ENCODE measurements at regions not wholly inside any gene's neighbourhood (a gene's known extent, or its start where the extent isn't known, plus 50 kb on each side); places are given as distances from the start of the nearest gene placed in this dataset.

DNA sequence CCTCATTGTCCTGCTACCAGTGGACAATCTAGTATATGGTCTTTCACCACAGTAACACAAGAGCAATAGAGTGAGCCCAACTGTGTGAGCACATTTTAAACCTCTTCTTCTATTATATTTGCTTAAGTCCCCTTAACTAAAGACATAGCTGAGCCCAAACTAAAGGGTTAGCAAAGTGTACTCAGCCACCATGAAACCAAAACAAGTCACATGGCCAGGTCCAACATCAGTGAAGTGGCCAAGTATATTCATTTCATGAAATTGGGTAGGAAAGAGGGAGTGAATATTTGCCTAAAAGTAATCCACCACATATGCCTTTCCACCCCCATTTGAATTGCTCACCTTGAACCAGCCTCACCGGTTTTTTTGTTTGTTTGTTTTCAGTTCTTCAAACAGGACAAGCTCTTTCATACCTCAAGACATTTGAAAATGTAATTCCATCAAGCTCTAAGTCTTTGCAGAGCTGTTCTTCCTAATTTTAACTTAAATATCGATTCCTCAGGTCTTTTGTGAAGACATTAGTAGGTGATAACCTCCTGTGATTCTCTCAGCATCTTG lies 327.0 kb upstream of the SEMA6D start:
- no peak overlapping the region for H2AFZ ChIP-seq (ENCODE audit: low read length)
- no peak overlapping the region for H3K9ac ChIP-seq (ENCODE audit: low read length)
- no peaks in the 10 kb centered on the region for H3K4me1 ChIP-seq (ENCODE audit: insufficient read depth, low read length, severe bottlenecking)
- TF ChIP-seq EZH2 (IDR thresholded peaks at IDR 0.05; ENCODE audit: borderline replicate concordance, low read length): no peak
- TF ChIP-seq, protein P1, sequence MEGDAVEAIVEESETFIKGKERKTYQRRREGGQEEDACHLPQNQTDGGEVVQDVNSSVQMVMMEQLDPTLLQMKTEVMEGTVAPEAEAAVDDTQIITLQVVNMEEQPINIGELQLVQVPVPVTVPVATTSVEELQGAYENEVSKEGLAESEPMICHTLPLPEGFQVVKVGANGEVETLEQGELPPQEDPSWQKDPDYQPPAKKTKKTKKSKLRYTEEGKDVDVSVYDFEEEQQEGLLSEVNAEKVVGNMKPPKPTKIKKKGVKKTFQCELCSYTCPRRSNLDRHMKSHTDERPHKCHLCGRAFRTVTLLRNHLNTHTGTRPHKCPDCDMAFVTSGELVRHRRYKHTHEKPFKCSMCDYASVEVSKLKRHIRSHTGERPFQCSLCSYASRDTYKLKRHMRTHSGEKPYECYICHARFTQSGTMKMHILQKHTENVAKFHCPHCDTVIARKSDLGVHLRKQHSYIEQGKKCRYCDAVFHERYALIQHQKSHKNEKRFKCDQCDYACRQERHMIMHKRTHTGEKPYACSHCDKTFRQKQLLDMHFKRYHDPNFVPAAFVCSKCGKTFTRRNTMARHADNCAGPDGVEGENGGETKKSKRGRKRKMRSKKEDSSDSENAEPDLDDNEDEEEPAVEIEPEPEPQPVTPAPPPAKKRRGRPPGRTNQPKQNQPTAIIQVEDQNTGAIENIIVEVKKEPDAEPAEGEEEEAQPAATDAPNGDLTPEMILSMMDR (IDR thresholded peaks at IDR 0.05; ENCODE audit: low read length): no peak
- no peak overlapping the region for H3K4me2 ChIP-seq (ENCODE audit: low read length)
- no peak overlapping the region for H3K27ac ChIP-seq (ENCODE audit: low read depth, low read length, poor library complexity, severe bottlenecking)
- H3K9me3 ChIP-seq (ENCODE audit: low read length): no peaks in the 10 kb centered on the region
- H3K79me2 ChIP-seq (ENCODE audit: insufficient read depth, low read length): no peaks in the 10 kb centered on the region
- no peaks in the 10 kb centered on the region for H3K36me3 ChIP-seq (ENCODE audit: insufficient read depth, low read length)
- no peak overlapping the region for H3K4me3 ChIP-seq (ENCODE audit: low read depth, low read length, poor library complexity, severe bottlenecking)
- no peaks in the 10 kb centered on the region for H3F3A ChIP-seq (ENCODE audit: insufficient read depth, low read length)
- H4K20me1 ChIP-seq (ENCODE audit: insufficient read depth, low read length): no peaks in the 10 kb centered on the region
- no peaks in the 10 kb centered on the region for H3K27me3 ChIP-seq (ENCODE audit: insufficient read depth, low read length)
- no peaks in the 10 kb centered on the region for H3K9me2 ChIP-seq (ENCODE audit: low read depth, low read length)

DNA sequence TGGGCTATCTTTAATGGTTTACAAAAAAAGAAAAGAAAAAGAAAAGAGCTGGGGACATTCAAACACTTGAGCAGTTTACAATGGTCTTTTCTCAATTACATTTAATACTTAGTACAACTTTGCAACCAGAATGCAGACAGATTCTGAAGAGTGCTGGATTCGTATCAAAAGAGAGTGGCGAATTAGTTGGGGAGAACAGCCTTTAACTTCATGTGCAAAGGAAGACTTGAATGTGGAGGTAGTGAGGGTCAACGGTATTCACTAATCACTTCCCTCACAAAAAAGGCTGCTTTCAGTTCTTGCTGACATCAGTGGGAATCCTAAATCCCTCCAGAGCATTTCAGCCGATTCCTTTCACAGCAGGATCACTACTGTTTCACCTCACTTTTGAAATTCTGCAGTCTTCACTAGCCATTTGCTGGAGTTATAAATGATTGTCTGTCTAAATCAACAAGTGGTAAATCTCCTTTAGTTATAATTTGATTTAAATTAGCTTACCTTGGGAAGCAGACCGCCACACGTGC lies 323.0 kb upstream of the SEMA6D start:
- H3K4me1 ChIP-seq (ENCODE audit: insufficient read depth, low read length, severe bottlenecking): no peaks in the 10 kb centered on the region
- no peak overlapping the region for H2AFZ ChIP-seq (ENCODE audit: low read length)
- no peak overlapping the region for H3K27ac ChIP-seq (ENCODE audit: low read depth, low read length, poor library complexity, severe bottlenecking)
- TF ChIP-seq, protein P1 (IDR thresholded peaks at IDR 0.05; ENCODE audit: low read length): no peak
- no peak for TF ChIP-seq EZH2 (IDR thresholded peaks at IDR 0.05; ENCODE audit: borderline replicate concordance, low read length)
- H3K27me3 ChIP-seq (ENCODE audit: insufficient read depth, low read length): no peaks in the 10 kb centered on the region
- no peaks in the 10 kb centered on the region for H3K9me2 ChIP-seq (ENCODE audit: low read depth, low read length)
- no peak overlapping the region for H3K4me3 ChIP-seq (ENCODE audit: low read depth, low read length, poor library complexity, severe bottlenecking)
- H3K4me2 ChIP-seq (ENCODE audit: low read length): no peak overlapping the region
- H3K9me3 ChIP-seq (ENCODE audit: low read length): no peaks in the 10 kb centered on the region
- H3F3A ChIP-seq (ENCODE audit: insufficient read depth, low read length): no peaks in the 10 kb centered on the region
- no peaks in the 10 kb centered on the region for H3K79me2 ChIP-seq (ENCODE audit: insufficient read depth, low read length)
- H3K9ac ChIP-seq (ENCODE audit: low read length): no peak overlapping the region
- H4K20me1 ChIP-seq (ENCODE audit: insufficient read depth, low read length): no peaks in the 10 kb centered on the region
- no peaks in the 10 kb centered on the region for H3K36me3 ChIP-seq (ENCODE audit: insufficient read depth, low read length)

DNA sequence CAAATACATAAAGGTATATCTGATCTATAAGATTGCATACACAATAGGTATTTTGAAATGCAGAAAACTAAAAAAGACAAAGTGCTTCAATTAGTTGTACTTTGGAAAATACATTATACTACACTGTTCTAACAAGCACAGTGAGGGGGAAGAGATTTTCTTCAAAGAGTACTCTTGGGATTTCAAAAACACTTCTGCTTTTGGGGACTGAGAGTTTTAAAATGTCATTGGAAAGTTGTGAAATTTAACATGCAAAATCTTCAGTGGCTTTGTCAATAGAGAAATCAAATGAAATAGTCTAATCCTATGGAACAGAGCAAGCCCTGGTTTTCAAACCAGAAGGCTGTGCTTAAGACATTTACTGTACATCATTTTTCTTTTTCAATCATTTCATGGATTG lies 322.2 kb upstream of the SEMA6D start:
- no peak overlapping the region for H3K4me2 ChIP-seq (ENCODE audit: low read length)
- no peaks in the 10 kb centered on the region for H3F3A ChIP-seq (ENCODE audit: insufficient read depth, low read length)
- H3K9me3 ChIP-seq (ENCODE audit: low read length): no peaks in the 10 kb centered on the region
- no peaks in the 10 kb centered on the region for H3K36me3 ChIP-seq (ENCODE audit: insufficient read depth, low read length)
- H3K4me3 ChIP-seq (ENCODE audit: low read depth, low read length, poor library complexity, severe bottlenecking): no peak overlapping the region
- no peak overlapping the region for H2AFZ ChIP-seq (ENCODE audit: low read length)
- H3K27me3 ChIP-seq (ENCODE audit: insufficient read depth, low read length): no peaks in the 10 kb centered on the region
- no peaks in the 10 kb centered on the region for H3K4me1 ChIP-seq (ENCODE audit: insufficient read depth, low read length, severe bottlenecking)
- H3K79me2 ChIP-seq (ENCODE audit: insufficient read depth, low read length): no peaks in the 10 kb centered on the region
- TF ChIP-seq EZH2 (IDR thresholded peaks at IDR 0.05; ENCODE audit: borderline replicate concordance, low read length): no peak
- TF ChIP-seq, protein P1 (IDR thresholded peaks at IDR 0.05; ENCODE audit: low read length): no peak
- no peaks in the 10 kb centered on the region for H3K9me2 ChIP-seq (ENCODE audit: low read depth, low read length)
- no peak overlapping the region for H3K9ac ChIP-seq (ENCODE audit: low read length)
- no peak overlapping the region for H3K27ac ChIP-seq (ENCODE audit: low read depth, low read length, poor library complexity, severe bottlenecking)
- no peaks in the 10 kb centered on the region for H4K20me1 ChIP-seq (ENCODE audit: insufficient read depth, low read length)
